HEK293 (cell line): ENCODE measurements at regions not wholly inside any gene's neighbourhood (a gene's known extent, or its start where the extent isn't known, plus 50 kb on each side); places are given as distances from the start of the nearest gene placed in this dataset.

Source experiments
- CTCF ChIA-PET: fragments of 350-600 bp; formaldehyde crosslinking; extraction: SDS; loops from one replicate; lab custom pipeline; 2021; ENCODE audit warnings: antibody characterized with exemption; lab: Yijun Ruan, JAX
- POLR2A ChIA-PET: fragments of 300-600 bp; formaldehyde crosslinking; extraction: SDS; loops from one replicate; lab custom pipeline; 2020; ENCODE audit warnings: antibody characterized with exemption, inconsistent platforms; lab: Yijun Ruan, JAX
- H3K27ac ChIP-seq: fragments of 200-500 bp; sonication (Bioruptor generic); 2 replicates; pipeline ENCODE4 v1.5.1; 2014; ENCODE audit warnings: low read depth, low read length, control low read depth, inconsistent platforms; ENCODE audit errors: extremely low read depth
- H3K36me3 ChIP-seq, 2 experiments: fragments of 200-500 bp in 1 of 2; sonication (Bioruptor generic) in 1 of 2; 1 replicate in 1 of 2; 2 replicates in 1 of 2; pipeline ENCODE4 v1.5.1; 2014 to 2017; ENCODE audit warnings: inconsistent platforms in 2 of 2, low read length in 2 of 2; ENCODE audit not compliant: control insufficient read depth in 2 of 2, insufficient read depth in 1 of 2
- H3K4me1 ChIP-seq: fragments of 200-500 bp; sonication (Bioruptor generic); 2 replicates; pipeline ENCODE4 v1.5.1; 2014; ENCODE audit warnings: mild to moderate bottlenecking, low read length, inconsistent platforms; ENCODE audit not compliant: control insufficient read depth, insufficient read depth
- H3K4me3 ChIP-seq: 2 replicates; pipeline ENCODE4 v1.5.1; 2011; ENCODE audit warnings: low read depth, mild to moderate bottlenecking, control low read depth, low read length, moderate library complexity
- H3K9me3 ChIP-seq: fragments of 200-500 bp; sonication (Bioruptor generic); 2 replicates; pipeline ENCODE4 v1.5.1; 2014; ENCODE audit warnings: low read depth, low read length, inconsistent platforms; ENCODE audit not compliant: control insufficient read depth, insufficient read depth
- BCL11A ChIP-seq: fragments of 450-650 bp; formaldehyde crosslinking; IDR thresholded peaks from 2 replicates; pipeline ENCODE4 v1.5.1; 2016; ENCODE audit warnings: low read depth, missing biosample characterization, missing genetic modification characterization
- EGR2 ChIP-seq: fragments of 450-650 bp; formaldehyde crosslinking; IDR thresholded peaks from 2 replicates; pipeline ENCODE4 v1.5.1; 2016; ENCODE audit warnings: low read depth, missing biosample characterization, missing genetic modification characterization
- GLI2 ChIP-seq: fragments of 450-650 bp; formaldehyde crosslinking; IDR thresholded peaks from 2 replicates; pipeline ENCODE4; 2017; ENCODE audit warnings: missing biosample characterization, missing genetic modification characterization, low read depth, borderline replicate concordance
- HOXA7 ChIP-seq: sonication (generic); formaldehyde crosslinking; IDR thresholded peaks from 2 replicates; pipeline ENCODE4 v1.8.1; 2022; ENCODE audit warnings: missing genetic modification reagents, borderline replicate concordance
- PATZ1 ChIP-seq: fragments of 450-650 bp; formaldehyde crosslinking; IDR thresholded peaks from 2 replicates; pipeline ENCODE4 v1.5.1; 2016; ENCODE audit warnings: missing biosample characterization, missing genetic modification characterization
- SETDB1 ChIP-seq: IDR thresholded peaks from one replicate; pipeline ENCODE4 v1.6.1; 2017; ENCODE audit warnings: mild to moderate bottlenecking, low read length, moderate library complexity, mixed read lengths; ENCODE audit not compliant: insufficient read length
- YY1 ChIP-seq: fragments of 450-650 bp; formaldehyde crosslinking; IDR thresholded peaks from 2 replicates; pipeline ENCODE4 v1.5.1; 2018; ENCODE audit warnings: missing biosample characterization, missing genetic modification characterization
- ZEB2 ChIP-seq: fragments of 450-650 bp; formaldehyde crosslinking; IDR thresholded peaks from 2 replicates; pipeline ENCODE4 v1.5.1; 2016; ENCODE audit warnings: missing biosample characterization, missing genetic modification characterization
- ZFP3 ChIP-seq: fragments of 450-650 bp; formaldehyde crosslinking; IDR thresholded peaks from 2 replicates; pipeline ENCODE4 v1.5.1; 2016; ENCODE audit warnings: low read depth, missing biosample characterization, missing genetic modification characterization
- ZNF10 ChIP-seq: fragments of 450-650 bp; formaldehyde crosslinking; IDR thresholded peaks from 2 replicates; pipeline ENCODE4 v1.5.1; 2017; ENCODE audit warnings: missing biosample characterization, missing genetic modification characterization
- ZNF121 ChIP-seq: fragments of 450-650 bp; formaldehyde crosslinking; IDR thresholded peaks from 2 replicates; pipeline ENCODE4 v1.5.1; 2016; ENCODE audit warnings: missing biosample characterization, missing genetic modification characterization
- ZNF138 ChIP-seq: fragments of 450-650 bp; formaldehyde crosslinking; IDR thresholded peaks from 2 replicates; pipeline ENCODE4 v1.5.1; 2016; ENCODE audit warnings: missing biosample characterization, missing genetic modification characterization, borderline replicate concordance
- ZNF174 ChIP-seq: fragments of 450-650 bp; formaldehyde crosslinking; IDR thresholded peaks from 2 replicates; pipeline ENCODE4 v1.5.0; 2017; ENCODE audit warnings: missing biosample characterization, mild to moderate bottlenecking, missing genetic modification characterization
- ZNF175 ChIP-seq: fragments of 450-650 bp; formaldehyde crosslinking; IDR thresholded peaks from 2 replicates; pipeline ENCODE4 v1.5.1; 2016; ENCODE audit warnings: missing biosample characterization, missing genetic modification characterization
- ZNF184 ChIP-seq: fragments of 450-650 bp; IDR thresholded peaks from 2 replicates; pipeline ENCODE4 v1.5.1; 2018; ENCODE audit warnings: missing biosample characterization, mild to moderate bottlenecking, missing genetic modification characterization
- ZNF211 ChIP-seq: fragments of 450-650 bp; formaldehyde crosslinking; IDR thresholded peaks from 2 replicates; pipeline ENCODE4 v1.5.1; 2016; ENCODE audit warnings: low read depth, missing biosample characterization, missing genetic modification characterization
- ZNF214 ChIP-seq: fragments of 450-650 bp; formaldehyde crosslinking; IDR thresholded peaks from 2 replicates; pipeline ENCODE4 v1.5.1; 2017; ENCODE audit warnings: missing biosample characterization, mild to moderate bottlenecking, missing genetic modification characterization, borderline replicate concordance
- ZNF23 ChIP-seq: fragments of 450-650 bp; formaldehyde crosslinking; IDR thresholded peaks from 2 replicates; pipeline ENCODE4 v1.5.1; 2016; ENCODE audit warnings: missing biosample characterization, missing genetic modification characterization, borderline replicate concordance
- ZNF266 ChIP-seq: fragments of 450-650 bp; formaldehyde crosslinking; IDR thresholded peaks from 2 replicates; pipeline ENCODE4 v1.5.1; 2016; ENCODE audit warnings: missing biosample characterization, missing genetic modification characterization, low read depth
- ZNF324 ChIP-seq: fragments of 450-650 bp; formaldehyde crosslinking; IDR thresholded peaks from 2 replicates; pipeline ENCODE4 v1.5.1; 2016; ENCODE audit warnings: missing biosample characterization, missing genetic modification characterization
- ZNF394 ChIP-seq: fragments of 450-650 bp; formaldehyde crosslinking; IDR thresholded peaks from 2 replicates; pipeline ENCODE4 v1.5.1; 2016; ENCODE audit warnings: missing biosample characterization, missing genetic modification characterization, mild to moderate bottlenecking, moderate library complexity, borderline replicate concordance
- ZNF521 ChIP-seq: fragments of 450-650 bp; formaldehyde crosslinking; IDR thresholded peaks from 2 replicates; pipeline ENCODE4 v1.5.1; 2017; ENCODE audit warnings: missing biosample characterization, mild to moderate bottlenecking, missing genetic modification characterization
- ZNF549 ChIP-seq: fragments of 450-650 bp; IDR thresholded peaks from 2 replicates; pipeline ENCODE4 v1.5.1; 2018; ENCODE audit warnings: missing biosample characterization, missing genetic modification characterization, mild to moderate bottlenecking, inconsistent platforms, moderate library complexity
- ZNF555 ChIP-seq: fragments of 450-650 bp; formaldehyde crosslinking; conservative IDR thresholded peaks from 2 replicates; pipeline ENCODE4 v1.5.1; 2017; ENCODE audit warnings: missing biosample characterization, mild to moderate bottlenecking, missing genetic modification characterization, inconsistent platforms
- ZNF585B ChIP-seq: fragments of 450-650 bp; formaldehyde crosslinking; IDR thresholded peaks from 2 replicates; pipeline ENCODE4 v1.5.1; 2016; ENCODE audit warnings: missing biosample characterization, missing genetic modification characterization
- ZNF624 ChIP-seq: fragments of 450-650 bp; formaldehyde crosslinking; IDR thresholded peaks from 2 replicates; pipeline ENCODE4 v1.5.1; 2017; ENCODE audit warnings: missing biosample characterization, missing genetic modification characterization
- ZNF664 ChIP-seq: fragments of 450-650 bp; formaldehyde crosslinking; IDR thresholded peaks from 2 replicates; pipeline ENCODE4 v1.5.1; 2016; ENCODE audit warnings: missing biosample characterization, missing genetic modification characterization
- ZNF701 ChIP-seq: fragments of 450-650 bp; formaldehyde crosslinking; IDR thresholded peaks from 2 replicates; pipeline ENCODE4 v1.5.1; 2016; ENCODE audit warnings: missing biosample characterization, missing genetic modification characterization
- ZNF837 ChIP-seq: fragments of 450-650 bp; formaldehyde crosslinking; IDR thresholded peaks from 2 replicates; pipeline ENCODE4 v1.5.1; 2016; ENCODE audit warnings: missing biosample characterization, missing genetic modification characterization
- TF ChIP-seq, protein P1 (sequence below): fragments of 450-650 bp; formaldehyde crosslinking; IDR thresholded peaks from 2 replicates; pipeline ENCODE4 v1.5.1; 2016; ENCODE audit warnings: missing biosample characterization, missing genetic modification characterization, low read depth
- TF ChIP-seq, protein P2 (sequence below): fragments of 450-650 bp; formaldehyde crosslinking; IDR thresholded peaks from 2 replicates; pipeline ENCODE4 v1.5.1; 2017; ENCODE audit warnings: missing biosample characterization, missing genetic modification characterization

DNA sequence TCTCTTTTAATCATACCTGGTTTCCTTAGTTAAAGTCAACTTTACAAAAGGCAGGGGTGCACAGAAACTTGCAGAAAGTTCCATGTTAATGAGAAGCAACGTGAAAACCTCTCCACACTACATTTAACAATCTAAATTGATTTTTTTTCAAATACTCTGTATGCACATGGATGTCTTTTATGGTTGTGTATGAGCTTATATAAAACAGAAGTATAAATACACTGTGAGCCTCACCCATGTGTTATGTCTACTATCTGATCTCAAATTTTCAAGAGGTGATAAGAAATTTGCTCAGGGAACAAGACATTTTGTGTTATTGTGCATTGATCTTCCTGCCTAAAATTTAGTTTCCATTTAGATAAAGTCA, 617.6 kb downstream of the ADCYAP1 start:
- Histone ChIP-seq H3K4me1 (no peaks in the 10 kb centered on the region), H3K36me3 (no peaks in the 10 kb centered on the region), H3K4me3 (no peak overlapping the region), H3K9me3 (no peaks in the 10 kb centered on the region), H3K27ac (no peak overlapping the region)
- TF ChIP-seq ZNF184 (tag by site-specific recombination), result no peak
- no peak for TF ChIP-seq ZNF701 (tag by site-specific recombination)
- TF ChIP-seq ZNF175 (tag by site-specific recombination), result no peak
- TF ChIP-seq ZNF549 (tag by site-specific recombination), result no peak
- no peak for TF ChIP-seq ZNF521
- no peak for TF ChIP-seq ZNF266 (tag by site-specific recombination)
- TF ChIP-seq ZNF324 (tag by site-specific recombination), result no peak
- TF ChIP-seq ZNF555, result no peak
- no peak for TF ChIP-seq ZNF837 (tag by site-specific recombination)
- TF ChIP-seq ZNF664 (tag by site-specific recombination), result no peak
- TF ChIP-seq, protein P1, sequence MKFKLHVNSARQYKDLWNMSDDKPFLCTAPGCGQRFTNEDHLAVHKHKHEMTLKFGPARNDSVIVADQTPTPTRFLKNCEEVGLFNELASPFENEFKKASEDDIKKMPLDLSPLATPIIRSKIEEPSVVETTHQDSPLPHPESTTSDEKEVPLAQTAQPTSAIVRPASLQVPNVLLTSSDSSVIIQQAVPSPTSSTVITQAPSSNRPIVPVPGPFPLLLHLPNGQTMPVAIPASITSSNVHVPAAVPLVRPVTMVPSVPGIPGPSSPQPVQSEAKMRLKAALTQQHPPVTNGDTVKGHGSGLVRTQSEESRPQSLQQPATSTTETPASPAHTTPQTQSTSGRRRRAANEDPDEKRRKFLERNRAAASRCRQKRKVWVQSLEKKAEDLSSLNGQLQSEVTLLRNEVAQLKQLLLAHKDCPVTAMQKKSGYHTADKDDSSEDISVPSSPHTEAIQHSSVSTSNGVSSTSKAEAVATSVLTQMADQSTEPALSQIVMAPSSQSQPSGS (tag by site-specific recombination), result no peak
- no peak for TF ChIP-seq ZNF121
- CTCF ChIA-PET, result interaction anchor here (0.6 kb wide), 1 partner anchor 1025 kb away, joined by 3 read pairs; no protein-coding TSS in a partner anchor
- POLR2A ChIA-PET, result no interaction called here

- Histone ChIP-seq H3K36me3 (no peaks in the 10 kb centered on the region), H3K9me3 (no peaks in the 10 kb centered on the region), H3K4me1 (no peaks in the 10 kb centered on the region), H3K4me3 (no peak overlapping the region), H3K27ac (no peak overlapping the region)
- CTCF ChIA-PET, result interaction anchor here (1.0 kb wide), 1 partner anchor 58 kb away, joined by 3 read pairs; no protein-coding TSS in a partner anchor
- POLR2A ChIA-PET, result no interaction called here
- TF ChIP-seq ZNF521 (no peak), BCL11A (tag by site-specific recombination) (no peak), ZNF174 (no peak), SETDB1 (no peak), ZFP3 (tag by site-specific recombination) (no peak), ZNF211 (tag by site-specific recombination) (no peak), ZEB2 (tag by site-specific recombination) (no peak), YY1 (tag by site-specific recombination) (no peak), ZNF624 (tag by site-specific recombination) (no peak), ZNF10 (tag by site-specific recombination) (no peak), EGR2 (tag by site-specific recombination) (no peak), ZNF23 (no peak), GLI2 (tag by site-specific recombination) (no peak), PATZ1 (no peak), ZNF214 (tag by site-specific recombination) (no peak), ZNF585B (tag by site-specific recombination) (no peak), ZNF394 (no peak), HOXA7 (CRISPR knock-in tag) (no peak), ZNF138 (no peak)
- TF ChIP-seq, protein P2, sequence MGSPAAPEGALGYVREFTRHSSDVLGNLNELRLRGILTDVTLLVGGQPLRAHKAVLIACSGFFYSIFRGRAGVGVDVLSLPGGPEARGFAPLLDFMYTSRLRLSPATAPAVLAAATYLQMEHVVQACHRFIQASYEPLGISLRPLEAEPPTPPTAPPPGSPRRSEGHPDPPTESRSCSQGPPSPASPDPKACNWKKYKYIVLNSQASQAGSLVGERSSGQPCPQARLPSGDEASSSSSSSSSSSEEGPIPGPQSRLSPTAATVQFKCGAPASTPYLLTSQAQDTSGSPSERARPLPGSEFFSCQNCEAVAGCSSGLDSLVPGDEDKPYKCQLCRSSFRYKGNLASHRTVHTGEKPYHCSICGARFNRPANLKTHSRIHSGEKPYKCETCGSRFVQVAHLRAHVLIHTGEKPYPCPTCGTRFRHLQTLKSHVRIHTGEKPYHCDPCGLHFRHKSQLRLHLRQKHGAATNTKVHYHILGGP (tag by site-specific recombination), result no peak
These were observed 622.3 kb downstream of the ADCYAP1 start for GRCh38 chr18:1526991-1527390.
